ENCODE measurements at regions not wholly inside any gene's neighbourhood (a gene's known extent, or its start where the extent isn't known, plus 50 kb on each side); places are given as distances from the start of the nearest gene placed in this dataset.

- Histone ChIP-seq H3K36me3 (no peaks in the 10 kb centered on the region), H3K9me3 (no peaks in the 10 kb centered on the region), H3K4me3 (no peak overlapping the region), H3K4me1 (no peaks in the 10 kb centered on the region), H3K27ac (no peak overlapping the region), H3K27me3 (no peaks in the 10 kb centered on the region)
- no peak for TF ChIP-seq CTCF (IDR thresholded peaks at IDR 0.05)
- intact Hi-C loops (cut with DNase I), result no loop called here
- DNase-seq (ENCODE audit: low spot score in 2 of 2), result no peak
Measured at GRCh38 chr15:29392358-29392757, 122.7 kb upstream of the NSMCE3 start.

- DNase-seq (ENCODE audit: low spot score in 2 of 2), result no peak
- Histone ChIP-seq H3K27ac (no peak overlapping the region), H3K4me3 (no peak overlapping the region), H3K36me3 (no peaks in the 10 kb centered on the region), H3K4me1 (no peaks in the 10 kb centered on the region), H3K9me3 (no peaks in the 10 kb centered on the region), H3K27me3 (no peaks in the 10 kb centered on the region)
- intact Hi-C loops (cut with DNase I), result no loop called here
- TF ChIP-seq CTCF (IDR thresholded peaks at IDR 0.05), result no peak
Measured at GRCh38 chr15:29390051-29390450, 120.4 kb upstream of the NSMCE3 start.

GRCh38 chr15:29386523-29386922 lies 116.9 kb upstream of the NSMCE3 start:
- Histone ChIP-seq H3K9me3 (no peaks in the 10 kb centered on the region), H3K27me3 (no peaks in the 10 kb centered on the region), H3K27ac (no peak overlapping the region), H3K4me1 (no peaks in the 10 kb centered on the region), H3K4me3 (no peak overlapping the region), H3K36me3 (no peaks in the 10 kb centered on the region)
- no peak for TF ChIP-seq CTCF (IDR thresholded peaks at IDR 0.05)
- DNase-seq (ENCODE audit: low spot score in 2 of 2), result no peak
- intact Hi-C loops (cut with DNase I), result no loop called here

GRCh38 chr15:29383367-29383766 lies 113.7 kb upstream of the NSMCE3 start:
- H3K36me3 ChIP-seq, result no peaks in the 10 kb centered on the region
- no peaks in the 10 kb centered on the region for H3K27me3 ChIP-seq
- DNase-seq (ENCODE audit: low spot score in 2 of 2), result no peak
- no peaks in the 10 kb centered on the region for H3K9me3 ChIP-seq
- TF ChIP-seq CTCF (IDR thresholded peaks at IDR 0.05), result no peak
- no peaks in the 10 kb centered on the region for H3K4me1 ChIP-seq
- intact Hi-C loops (cut with DNase I), result no loop called here
- H3K4me3 ChIP-seq, result no peak overlapping the region
- no peak overlapping the region for H3K27ac ChIP-seq

- Histone ChIP-seq H3K4me3 (no peak overlapping the region), H3K36me3 (no peaks in the 10 kb centered on the region), H3K27me3 (no peaks in the 10 kb centered on the region), H3K27ac (no peak overlapping the region), H3K9me3 (no peaks in the 10 kb centered on the region), H3K4me1 (no peaks in the 10 kb centered on the region)
- intact Hi-C loops (cut with DNase I), result no loop called here
- TF ChIP-seq CTCF (IDR thresholded peaks at IDR 0.05), result no peak
- DNase-seq (ENCODE audit: low spot score in 2 of 2), result no peak
Measured at GRCh38 chr15:29382862-29383261, 113.2 kb upstream of the NSMCE3 start.

DNA sequence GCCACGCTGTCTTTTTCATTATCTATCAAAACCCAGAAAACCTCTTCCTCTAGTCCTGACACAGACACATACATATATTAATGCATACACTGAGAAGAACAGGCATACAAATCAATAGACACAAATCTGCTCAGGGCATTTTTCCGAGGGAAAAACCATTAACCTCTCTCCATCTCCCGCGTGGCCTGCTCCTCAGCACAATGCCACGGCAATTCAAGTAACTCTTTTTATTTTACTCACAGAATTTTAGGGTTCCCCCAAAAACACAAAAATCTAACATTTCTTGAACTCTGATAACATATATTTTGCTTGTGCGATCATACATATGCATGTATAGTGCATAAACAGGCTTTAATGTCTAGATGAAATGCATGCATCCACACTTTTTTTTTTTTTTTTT lies 110.8 kb upstream of the NSMCE3 start:
- Histone ChIP-seq H3K27ac (no peak overlapping the region), H3K9me3 (no peaks in the 10 kb centered on the region), H3K27me3 (no peaks in the 10 kb centered on the region), H3K4me1 (no peaks in the 10 kb centered on the region), H3K4me3 (no peak overlapping the region), H3K36me3 (no peaks in the 10 kb centered on the region)
- no peak for TF ChIP-seq CTCF (IDR thresholded peaks at IDR 0.05)
- no peak for DNase-seq (ENCODE audit: low spot score in 2 of 2)
- intact Hi-C loops (cut with DNase I), result no loop called here
